Loucy (cell line): ENCODE measurements at regions not wholly inside any gene's neighbourhood (a gene's known extent, or its start where the extent isn't known, plus 50 kb on each side); places are given as distances from the start of the nearest gene placed in this dataset.

Experiments
- H2AFZ ChIP-seq: fragments of 200-600 bp; sonication (generic); 2 replicates; pipeline ENCODE4 v1.6.0; 2016; ENCODE audit warnings: antibody characterized with exemption, mild to moderate bottlenecking, low read length, moderate library complexity
- H3F3A ChIP-seq: fragments of 200-600 bp; 2 replicates; pipeline ENCODE4 v1.6.0; 2016; ENCODE audit warnings: antibody characterized with exemption, low read depth, mild to moderate bottlenecking
- H3K27me3 ChIP-seq: fragments of 200-600 bp; sonication (generic); 2 replicates; pipeline ENCODE4 v1.6.1; 2014; ENCODE audit warnings: low read length, mild to moderate bottlenecking; ENCODE audit not compliant: insufficient read depth, poor library complexity, severe bottlenecking
- H3K36me3 ChIP-seq: fragments of 200-600 bp; sonication (generic); 2 replicates; pipeline ENCODE4 v1.6.1; 2016; ENCODE audit warnings: low read length; ENCODE audit not compliant: insufficient read depth
- H3K4me1 ChIP-seq: fragments of 200-600 bp; sonication (generic); 2 replicates; pipeline ENCODE4 v1.5.1; 2014; ENCODE audit warnings: low read length, mild to moderate bottlenecking; ENCODE audit not compliant: insufficient read depth, poor library complexity, severe bottlenecking
- H3K4me2 ChIP-seq: fragments of 200-600 bp; sonication (generic); 2 replicates; pipeline ENCODE4 v1.6.0; 2014; ENCODE audit warnings: antibody characterized with exemption, low read length, low read depth, mild to moderate bottlenecking; ENCODE audit not compliant: poor library complexity, severe bottlenecking
- H3K4me3 ChIP-seq: fragments of 200-600 bp; sonication (generic); 2 replicates; pipeline ENCODE4 v1.5.1; 2014; ENCODE audit warnings: low read length, mild to moderate bottlenecking, mixed read lengths; ENCODE audit not compliant: poor library complexity, severe bottlenecking
- H3K79me2 ChIP-seq: fragments of 200-600 bp; sonication (generic); 2 replicates; pipeline ENCODE4 v1.6.1; 2014; ENCODE audit warnings: low read length; ENCODE audit not compliant: insufficient read depth
- H3K9ac ChIP-seq: fragments of 200-600 bp; sonication (generic); 2 replicates; pipeline ENCODE4 v1.6.0; 2014; ENCODE audit warnings: mild to moderate bottlenecking, low read depth, low read length, moderate library complexity; ENCODE audit not compliant: poor library complexity, severe bottlenecking
- H3K9me2 ChIP-seq: fragments of 200-600 bp; sonication (generic); replicated peaks from 2 replicates; pipeline ENCODE4 v1.6.1; 2016; ENCODE audit warnings: low read depth, low read length, mixed read lengths
- H3K9me3 ChIP-seq: fragments of 200-600 bp; sonication (generic); 2 replicates; pipeline ENCODE4 v1.6.1; 2014; ENCODE audit warnings: mild to moderate bottlenecking, antibody characterized with exemption, low read length, low read depth; ENCODE audit not compliant: insufficient read depth
- H4K20me1 ChIP-seq: fragments of 200-600 bp; sonication (generic); 2 replicates; pipeline ENCODE4 v1.6.0; 2014; ENCODE audit warnings: antibody characterized with exemption, low read length, mild to moderate bottlenecking; ENCODE audit not compliant: insufficient read depth, poor library complexity, severe bottlenecking
- CTCF ChIP-seq: fragments of 200-600 bp; sonication (generic); conservative IDR thresholded peaks from 2 replicates; pipeline ENCODE4 v1.5.1; 2014; ENCODE audit warnings: mild to moderate bottlenecking, antibody characterized with exemption, low read length
- EZH2phosphoT487 ChIP-seq: fragments of 200-600 bp; IDR thresholded peaks from 2 replicates; pipeline ENCODE4 v1.6.1; 2018; ENCODE audit warnings: antibody characterized with exemption, mild to moderate bottlenecking, moderate library complexity, borderline replicate concordance

GRCh38 chr16:63690961-63691360 lies 1430.9 kb downstream of the CDH11 start:
- Histone ChIP-seq H3K4me3 (no peak overlapping the region), H3K4me2 (no peak overlapping the region), H3K36me3 (no peaks in the 10 kb centered on the region), H3K9me2 (no peaks in the 10 kb centered on the region), H3K27me3 (no peaks in the 10 kb centered on the region), H2AFZ (no peak overlapping the region), H3F3A (no peaks in the 10 kb centered on the region), H3K79me2 (no peaks in the 10 kb centered on the region), H3K4me1 (no peaks in the 10 kb centered on the region), H4K20me1 (no peaks in the 10 kb centered on the region), H3K9me3 (no peaks in the 10 kb centered on the region), H3K9ac (no peak overlapping the region)
- no peak for TF ChIP-seq CTCF

GRCh38 chr16:63690267-63690666 lies 1431.6 kb downstream of the CDH11 start:
- H4K20me1 ChIP-seq: no peaks in the 10 kb centered on the region

GRCh38 chr16:63689068-63689467 lies 1432.8 kb downstream of the CDH11 start:
- H3K9me3 ChIP-seq: no peaks in the 10 kb centered on the region; the same call in 1 of the 2 replicates

More at GRCh38 chr16:63690267-63690666, 1431.6 kb downstream of the CDH11 start:
- H3K4me1 ChIP-seq: no peaks in the 10 kb centered on the region
- H3K4me2 ChIP-seq: no peak overlapping the region
- no peak overlapping the region for H2AFZ ChIP-seq
- no peaks in the 10 kb centered on the region for H3K36me3 ChIP-seq
- H3K4me3 ChIP-seq: no peak overlapping the region
- no peaks in the 10 kb centered on the region for H3F3A ChIP-seq
- no peaks in the 10 kb centered on the region for H3K79me2 ChIP-seq
- H3K27me3 ChIP-seq: no peaks in the 10 kb centered on the region
- H3K9ac ChIP-seq: no peak overlapping the region
- TF ChIP-seq CTCF (no peak), EZH2phosphoT487 (no peak)
- no peaks in the 10 kb centered on the region for H3K9me2 ChIP-seq
- H3K9me3 ChIP-seq: no peaks in the 10 kb centered on the region

More at GRCh38 chr16:63689068-63689467, 1432.8 kb downstream of the CDH11 start:
- no peaks in the 10 kb centered on the region for H4K20me1 ChIP-seq
- H2AFZ ChIP-seq: no peak overlapping the region
- H3K4me1 ChIP-seq: no peaks in the 10 kb centered on the region
- H3K4me3 ChIP-seq: no peak overlapping the region
- TF ChIP-seq EZH2phosphoT487: no peak
- TF ChIP-seq CTCF: no peak
- no peaks in the 10 kb centered on the region for H3K79me2 ChIP-seq
- H3K4me2 ChIP-seq: no peak overlapping the region
- H3K9ac ChIP-seq: no peak overlapping the region
- H3F3A ChIP-seq: no peaks in the 10 kb centered on the region
- H3K27me3 ChIP-seq: no peaks in the 10 kb centered on the region
- no peaks in the 10 kb centered on the region for H3K9me2 ChIP-seq
- no peaks in the 10 kb centered on the region for H3K36me3 ChIP-seq
